ENCODE measurements at regions not wholly inside any gene's neighbourhood (a gene's known extent, or its start where the extent isn't known, plus 50 kb on each side); places are given as distances from the start of the nearest gene placed in this dataset.
"Not testable (repeated sequence)": the region's sequence is repeated elsewhere in the genome, so short reads cannot be mapped to it uniquely, and the experiment has no call there.

DNA sequence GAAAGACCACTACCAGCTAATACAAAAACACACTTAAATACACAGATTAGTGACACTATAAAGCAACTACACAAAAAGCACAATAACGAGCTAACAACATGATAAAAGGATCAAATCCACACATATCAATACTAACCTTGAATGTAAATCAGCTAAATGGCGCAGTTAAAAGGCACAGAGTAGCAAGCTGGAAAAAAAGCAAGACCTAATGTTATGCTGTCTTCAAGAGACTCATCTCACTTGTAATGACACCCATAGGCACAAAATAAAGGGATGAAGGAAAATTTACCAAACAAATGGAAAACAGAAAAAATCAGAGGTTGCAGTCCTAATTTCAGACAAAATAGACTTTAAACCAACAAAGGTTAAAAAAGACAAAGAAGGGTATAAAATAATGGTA, 86.3 kb downstream of the NUS1 start:
- Mint-ChIP-seq H3K27ac (no peak overlapping the region), H3K36me3 (no peaks in the 10 kb centered on the region), H3K4me1 (no peaks in the 10 kb centered on the region), H3K27me3 (no peaks in the 10 kb centered on the region), H3K4me3 (no peak overlapping the region), H3K9me3 (peaks cover 23% of the 10 kb centered on the region)
- no peak for ATAC-seq

GRCh38 chr6:117771403-117771802, 96.1 kb downstream of the NUS1 start:
- Mint-ChIP-seq H3K4me3 (no peak overlapping the region), H3K27ac (no peak overlapping the region), H3K36me3 (no peaks in the 10 kb centered on the region), H3K27me3 (no peaks in the 10 kb centered on the region), H3K9me3 (peaks cover 5% of the 10 kb centered on the region), H3K4me1 (no peaks in the 10 kb centered on the region)
- peak; percentile 77 for ATAC-seq

GRCh38 chr6:117776441-117776840, 101.2 kb downstream of the NUS1 start:
- Mint-ChIP-seq H3K9me3 (no peaks in the 10 kb centered on the region), H3K27ac (no peak overlapping the region), H3K36me3 (no peaks in the 10 kb centered on the region), H3K27me3 (no peaks in the 10 kb centered on the region), H3K4me3 (no peak overlapping the region), H3K4me1 (no peaks in the 10 kb centered on the region)
- ATAC-seq: no peak

- Mint-ChIP-seq H3K27ac (no peak overlapping the region), H3K4me1 (no peaks in the 10 kb centered on the region), H3K9me3 (peaks cover 3% of the 10 kb centered on the region), H3K4me3 (no peak overlapping the region), H3K36me3 (no peaks in the 10 kb centered on the region), H3K27me3 (peaks cover 9% of the 10 kb centered on the region)
- no peak for ATAC-seq
These were observed 106.3 kb downstream of the NUS1 start for GRCh38 chr6:117781550-117781949.

DNA sequence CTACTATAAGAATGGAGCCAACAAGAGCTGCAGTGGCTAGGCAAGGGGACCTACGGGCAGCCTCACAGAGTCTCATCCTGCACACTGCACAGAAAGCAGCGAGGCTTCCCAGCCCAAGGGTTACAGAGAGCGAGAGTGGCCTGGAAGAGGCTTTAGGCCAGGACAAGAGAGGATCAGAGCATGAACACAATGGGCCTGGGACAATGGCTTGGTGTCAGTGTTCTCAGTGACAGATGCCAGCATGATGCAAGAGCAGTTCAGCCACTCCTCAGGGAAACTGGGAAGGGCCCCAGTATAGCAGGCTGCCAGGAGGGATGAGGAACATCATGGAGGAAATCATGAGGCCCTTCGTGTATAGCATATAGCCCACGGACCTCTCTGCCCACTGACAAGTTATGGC, 108.0 kb downstream of the NUS1 start:
- H3K27me3 Mint-ChIP-seq: peaks cover 9% of the 10 kb centered on the region
- peaks cover 3% of the 10 kb centered on the region for H3K9me3 Mint-ChIP-seq
- peak; percentile 42 for ATAC-seq
- H3K36me3 Mint-ChIP-seq: no peaks in the 10 kb centered on the region
- H3K4me1 Mint-ChIP-seq: no peaks in the 10 kb centered on the region
- H3K4me3 Mint-ChIP-seq: no peak overlapping the region
- no peak overlapping the region for H3K27ac Mint-ChIP-seq

GRCh38 chr6:117791012-117791411, 115.7 kb downstream of the NUS1 start:
- no peaks in the 10 kb centered on the region for H3K4me1 Mint-ChIP-seq
- no peak overlapping the region for H3K27ac Mint-ChIP-seq
- ATAC-seq: no peak
- H3K4me3 Mint-ChIP-seq: no peak overlapping the region
- H3K27me3 Mint-ChIP-seq: no peaks in the 10 kb centered on the region
- H3K9me3 Mint-ChIP-seq: peaks cover 6% of the 10 kb centered on the region
- no peaks in the 10 kb centered on the region for H3K36me3 Mint-ChIP-seq

GRCh38 chr6:117795234-117795633, 111.8 kb upstream of the SLC35F1 start:
- Mint-ChIP-seq H3K4me1 (no peaks in the 10 kb centered on the region), H3K4me3 (no peak overlapping the region), H3K27ac (no peak overlapping the region), H3K27me3 (no peaks in the 10 kb centered on the region), H3K9me3 (peaks cover 6% of the 10 kb centered on the region), H3K36me3 (no peaks in the 10 kb centered on the region)
- ATAC-seq: no peak

- H3K27me3 Mint-ChIP-seq, H3K36me3 Mint-ChIP-seq, H3K9me3 Mint-ChIP-seq, H3K4me1 Mint-ChIP-seq, H3K27ac Mint-ChIP-seq, H3K4me3 Mint-ChIP-seq, ATAC-seq: not testable (repeated sequence)
These were observed 108.2 kb upstream of the SLC35F1 start for GRCh38 chr6:117798819-117799218.

DNA sequence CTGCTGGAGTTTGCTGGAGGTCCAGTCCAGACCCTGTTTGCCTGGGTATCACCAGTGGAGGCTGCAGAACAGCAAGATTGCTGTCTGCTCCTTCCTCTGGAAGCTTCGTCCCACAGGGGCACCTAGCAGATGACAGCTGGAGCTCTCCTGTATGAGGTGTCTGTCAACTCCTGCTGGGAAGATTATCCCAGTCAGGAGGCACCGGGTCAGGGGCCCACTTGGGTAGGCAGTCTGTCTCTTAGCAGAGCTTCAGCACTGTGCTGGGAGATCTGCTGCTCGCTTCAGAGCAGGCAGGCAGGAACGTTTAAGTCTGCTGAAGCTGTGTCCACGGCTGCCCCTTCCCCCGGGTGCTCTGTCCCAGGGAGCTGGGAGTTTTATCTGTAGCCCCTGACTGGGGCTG, 96.8 kb upstream of the SLC35F1 start:
- Mint-ChIP-seq H3K27me3 (no peaks in the 10 kb centered on the region), H3K9me3 (peaks cover 5% of the 10 kb centered on the region), H3K27ac (no peak overlapping the region), H3K36me3 (no peaks in the 10 kb centered on the region), H3K4me1 (no peaks in the 10 kb centered on the region), H3K4me3 (no peak overlapping the region)
- ATAC-seq: no peak

- Mint-ChIP-seq H3K27ac (no peak overlapping the region), H3K4me3 (no peak overlapping the region), H3K9me3 (peaks cover 6% of the 10 kb centered on the region), H3K4me1 (no peaks in the 10 kb centered on the region), H3K27me3 (no peaks in the 10 kb centered on the region), H3K36me3 (no peaks in the 10 kb centered on the region)
- ATAC-seq: no peak
These were observed 89.6 kb upstream of the SLC35F1 start for GRCh38 chr6:117817499-117817898.

DNA sequence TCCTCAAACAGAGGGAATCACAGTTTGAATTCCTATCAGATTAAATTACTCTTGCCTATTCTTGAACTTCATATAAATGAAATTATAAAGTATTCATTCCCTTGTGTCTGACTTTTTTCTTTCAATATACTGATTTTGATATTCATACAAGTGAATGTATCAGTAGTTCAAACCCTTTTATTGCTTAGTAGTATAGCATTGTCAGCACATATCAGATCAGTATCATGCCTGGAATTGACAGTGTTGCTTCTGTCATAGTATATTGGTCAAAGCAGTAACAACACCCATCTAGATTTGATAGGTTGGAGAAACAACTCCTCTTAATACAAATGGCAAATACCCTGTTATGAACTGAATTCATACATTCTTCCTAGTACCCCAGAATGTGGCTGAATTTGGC, 89.1 kb upstream of the SLC35F1 start:
- no peaks in the 10 kb centered on the region for H3K27me3 Mint-ChIP-seq
- H3K4me1 Mint-ChIP-seq: no peaks in the 10 kb centered on the region
- no peak for ATAC-seq
- H3K36me3 Mint-ChIP-seq: no peaks in the 10 kb centered on the region
- H3K4me3 Mint-ChIP-seq: no peak overlapping the region
- no peak overlapping the region for H3K27ac Mint-ChIP-seq
- peaks cover 6% of the 10 kb centered on the region for H3K9me3 Mint-ChIP-seq

DNA sequence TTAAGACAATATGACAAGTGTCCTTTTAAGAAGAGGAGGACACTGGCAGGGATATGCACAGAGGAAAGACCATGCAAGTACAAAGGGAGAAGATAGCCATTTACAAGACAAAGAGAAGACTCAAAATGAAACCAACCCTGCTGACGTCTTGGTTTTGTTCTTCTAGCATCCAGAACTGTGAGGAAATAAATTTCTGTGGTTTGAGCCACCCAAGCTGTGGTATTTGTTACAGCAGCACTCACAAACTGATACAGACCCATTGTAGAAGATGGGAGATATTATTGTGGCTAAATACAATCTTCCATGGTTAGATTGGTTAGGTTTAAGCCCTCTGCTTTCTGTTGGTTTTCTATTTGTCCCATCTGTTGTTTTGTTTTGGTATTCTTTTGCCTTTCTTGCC, 88.6 kb upstream of the SLC35F1 start:
- Mint-ChIP-seq H3K27me3 (no peaks in the 10 kb centered on the region), H3K9me3 (peaks cover 6% of the 10 kb centered on the region), H3K27ac (no peak overlapping the region), H3K4me3 (no peak overlapping the region), H3K36me3 (no peaks in the 10 kb centered on the region), H3K4me1 (no peaks in the 10 kb centered on the region)
- ATAC-seq: no peak

DNA sequence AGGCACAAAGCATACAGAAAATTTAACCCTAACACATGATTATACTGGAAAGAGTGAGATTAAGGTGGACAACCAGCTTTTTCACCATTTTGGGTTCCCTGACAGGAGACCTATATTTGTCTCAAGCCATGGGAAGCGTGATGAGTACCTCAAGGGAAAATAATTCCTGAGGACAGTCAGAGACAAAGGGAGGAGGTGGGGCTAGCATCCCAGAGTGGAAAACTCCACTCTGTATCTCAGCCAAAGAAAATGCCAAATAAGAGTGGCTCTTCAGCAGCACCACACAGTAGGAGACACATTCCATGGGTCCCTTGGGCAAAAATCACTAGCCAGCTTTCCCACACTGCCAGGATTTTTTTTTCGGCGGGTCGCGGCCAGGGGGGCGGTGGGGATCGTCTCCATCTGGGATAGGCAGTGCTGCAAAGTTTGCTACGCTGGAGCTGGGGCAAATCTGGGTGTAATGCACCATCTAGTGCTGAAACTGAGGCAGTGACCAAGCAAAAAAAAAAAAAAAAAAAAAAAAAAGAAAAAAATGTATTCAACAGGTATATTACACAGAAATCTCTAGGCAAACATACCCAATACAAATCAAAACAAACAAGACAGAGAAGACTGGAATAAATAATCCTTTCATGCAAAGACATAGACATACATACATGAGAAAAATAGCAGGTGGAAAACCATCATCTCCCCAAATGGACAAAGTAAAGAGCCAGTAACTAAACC, 77.3 kb upstream of the SLC35F1 start:
- Mint-ChIP-seq H3K27me3 (peaks cover 6% of the 10 kb centered on the region), H3K9me3 (peaks cover 11% of the 10 kb centered on the region), H3K36me3 (peaks cover 5% of the 10 kb centered on the region), H3K4me3 (no peak overlapping the region), H3K4me1 (no peaks in the 10 kb centered on the region), H3K27ac (no peak overlapping the region)
- ATAC-seq: no peak

DNA sequence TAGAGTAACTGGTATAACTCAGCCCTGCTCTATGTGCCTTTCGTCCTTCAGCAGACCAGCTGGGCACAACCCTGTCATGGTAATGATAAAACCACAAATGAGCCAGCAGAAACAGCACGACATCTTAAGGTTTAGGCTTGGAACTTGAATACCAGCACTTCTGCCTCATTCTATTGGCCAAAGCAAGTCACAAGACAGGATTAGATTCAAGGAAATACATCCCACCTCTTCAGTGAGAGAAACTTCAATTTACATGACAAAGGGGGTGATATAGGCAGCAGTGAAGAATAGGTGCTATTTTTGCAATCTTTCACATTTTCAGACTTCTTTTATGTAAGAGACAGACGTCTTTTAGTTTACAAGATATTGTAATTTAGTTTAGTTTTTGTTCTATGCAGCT, 69.8 kb upstream of the SLC35F1 start:
- no peak overlapping the region for H3K27ac Mint-ChIP-seq
- H3K27me3 Mint-ChIP-seq: no peaks in the 10 kb centered on the region
- H3K9me3 Mint-ChIP-seq: peaks cover 3% of the 10 kb centered on the region
- H3K4me1 Mint-ChIP-seq: no peaks in the 10 kb centered on the region
- no peaks in the 10 kb centered on the region for H3K36me3 Mint-ChIP-seq
- no peak for ATAC-seq
- no peak overlapping the region for H3K4me3 Mint-ChIP-seq

DNA sequence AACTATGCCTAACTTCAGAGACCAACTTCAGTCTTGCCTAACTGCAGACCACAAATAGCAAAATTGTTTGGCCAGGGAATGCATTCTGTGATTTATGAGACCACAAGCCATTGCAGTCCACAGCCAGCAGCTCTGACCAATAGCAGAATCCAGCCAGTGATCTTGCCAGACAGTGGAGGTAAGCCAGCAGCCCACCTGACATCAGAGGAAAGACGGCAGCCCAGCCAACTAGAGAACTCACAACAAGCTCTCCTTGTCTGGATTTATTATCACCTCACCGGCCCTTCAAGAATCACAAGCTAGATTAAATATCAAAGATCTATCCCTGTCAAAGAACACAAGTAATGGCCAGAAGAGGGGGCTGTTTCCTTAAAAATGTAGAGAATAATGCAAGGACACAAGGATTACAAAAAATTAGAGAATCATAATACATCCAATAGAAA, 66.5 kb upstream of the SLC35F1 start:
- Mint-ChIP-seq H3K4me3 (no peak overlapping the region), H3K27me3 (no peaks in the 10 kb centered on the region), H3K4me1 (no peaks in the 10 kb centered on the region), H3K9me3 (peaks cover 3% of the 10 kb centered on the region), H3K36me3 (no peaks in the 10 kb centered on the region), H3K27ac (no peak overlapping the region)
- ATAC-seq: no peak

- Mint-ChIP-seq H3K4me1 (no peaks in the 10 kb centered on the region), H3K27me3 (no peaks in the 10 kb centered on the region), H3K36me3 (no peaks in the 10 kb centered on the region), H3K9me3 (peaks cover 18% of the 10 kb centered on the region), H3K27ac (no peak overlapping the region), H3K4me3 (no peak overlapping the region)
- no peak for ATAC-seq
These were observed 59.2 kb upstream of the SLC35F1 start for GRCh38 chr6:117847912-117848311.

DNA sequence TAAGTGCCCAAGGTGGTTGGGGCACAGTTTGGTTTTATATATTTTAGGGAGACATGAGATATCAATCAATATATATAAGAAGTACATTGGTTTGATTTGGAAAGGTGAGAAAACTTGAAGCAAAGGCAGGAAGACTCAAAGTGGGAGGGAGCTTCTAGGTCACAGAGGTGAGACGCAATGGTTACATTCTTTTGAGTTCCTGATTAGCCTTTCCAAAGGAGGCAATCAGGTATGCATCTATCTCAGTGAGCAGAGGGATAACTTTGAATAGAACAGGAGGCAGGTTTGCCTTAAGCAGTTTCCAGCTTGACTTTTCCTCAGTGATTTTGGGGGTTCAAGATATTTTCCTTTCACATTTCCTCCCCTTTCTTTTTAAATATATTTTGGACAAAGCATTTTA, 58.0 kb upstream of the SLC35F1 start:
- H3K27ac Mint-ChIP-seq: no peak overlapping the region
- peaks cover 18% of the 10 kb centered on the region for H3K9me3 Mint-ChIP-seq
- H3K27me3 Mint-ChIP-seq: no peaks in the 10 kb centered on the region
- no peak overlapping the region for H3K4me3 Mint-ChIP-seq
- H3K36me3 Mint-ChIP-seq: no peaks in the 10 kb centered on the region
- no peaks in the 10 kb centered on the region for H3K4me1 Mint-ChIP-seq
- no peak for ATAC-seq

Measured in stimulated activated memory B cell treated with anti-CD40 and anti-IgM and Interleukin-4, amounts not matched to agents 10 μg/mL and 1 μg/mL and 100 μg/mL, for 72 hours (primary cell).